BE2C (cell line): ENCODE measurements at regions not wholly inside any gene's neighbourhood (a gene's known extent, or its start where the extent isn't known, plus 50 kb on each side); places are given as distances from the start of the nearest gene placed in this dataset.

Experiments used
- DNase-seq: peaks from one replicate; pipeline ENCODE4 v3.0.0-alpha.2; 2020
- H3K27me3 ChIP-seq: fragments of 250-450 bp; sonication (Bioruptor Pico); 2 replicates; pipeline ENCODE4 v1.5.1; 2020; ENCODE audit warnings: mild to moderate bottlenecking
- H3K36me3 ChIP-seq: fragments of 250-450 bp; sonication (Bioruptor Pico); 2 replicates; pipeline ENCODE4 v1.5.1; 2020; ENCODE audit warnings: mild to moderate bottlenecking
- H3K4me1 ChIP-seq: fragments of 250-450 bp; sonication (Bioruptor Pico); 2 replicates; pipeline ENCODE4 v1.5.1; 2020
- H3K4me3 ChIP-seq: 2 replicates; pipeline ENCODE4 v1.5.1; 2011; ENCODE audit warnings: low read depth, low read length
- H3K9me3 ChIP-seq: fragments of 250-450 bp; sonication (Bioruptor Pico); 2 replicates; pipeline ENCODE4 v1.5.1; 2020
- CTCF ChIP-seq: IDR thresholded peaks from 2 replicates; pipeline ENCODE4 v1.5.1; 2012; ENCODE audit warnings: mild to moderate bottlenecking, low read depth, low read length

- no peak for DNase-seq
- no peak for TF ChIP-seq CTCF
- no peaks in the 10 kb centered on the region for H3K4me1 ChIP-seq
- H3K9me3 ChIP-seq = no peaks in the 10 kb centered on the region
- no peaks in the 10 kb centered on the region for H3K36me3 ChIP-seq
- H3K27me3 ChIP-seq = no peaks in the 10 kb centered on the region
- no peak overlapping the region for H3K4me3 ChIP-seq
Observed at GRCh38 chr9:79116709-79117108, 455.1 kb upstream of the TLE4 start.

- no peak for TF ChIP-seq CTCF
- no peak overlapping the region for H3K4me3 ChIP-seq
- H3K9me3 ChIP-seq = no peaks in the 10 kb centered on the region
- DNase-seq = no peak
- no peaks in the 10 kb centered on the region for H3K36me3 ChIP-seq
- H3K4me1 ChIP-seq = no peaks in the 10 kb centered on the region
- no peaks in the 10 kb centered on the region for H3K27me3 ChIP-seq
Observed at GRCh38 chr9:79120533-79120932, 451.2 kb upstream of the TLE4 start.

- no peaks in the 10 kb centered on the region for H3K4me1 ChIP-seq
- no peak overlapping the region for H3K4me3 ChIP-seq
- H3K27me3 ChIP-seq = no peaks in the 10 kb centered on the region
- DNase-seq = no peak
- TF ChIP-seq CTCF = no peak
- H3K36me3 ChIP-seq = no peaks in the 10 kb centered on the region
- no peaks in the 10 kb centered on the region for H3K9me3 ChIP-seq
Observed at GRCh38 chr9:79120941-79121340, 450.8 kb upstream of the TLE4 start.

- H3K27me3 ChIP-seq = no peaks in the 10 kb centered on the region
Observed at GRCh38 chr9:79123415-79123814, 448.4 kb upstream of the TLE4 start.

GRCh38 chr9:79127661-79128060, 444.1 kb upstream of the TLE4 start:
- Histone ChIP-seq H3K4me1 (peaks cover 9% of the 10 kb centered on the region), H3K27me3 (no peaks in the 10 kb centered on the region), H3K36me3 (no peaks in the 10 kb centered on the region), H3K4me3 (no peak overlapping the region), H3K9me3 (no peaks in the 10 kb centered on the region)
- no peak for DNase-seq
- no peak for TF ChIP-seq CTCF

More at GRCh38 chr9:79123415-79123814, 448.4 kb upstream of the TLE4 start:
- Histone ChIP-seq H3K4me3 (no peak overlapping the region), H3K4me1 (no peaks in the 10 kb centered on the region; the same call in 1 of the 2 replicates), H3K9me3 (no peaks in the 10 kb centered on the region), H3K36me3 (no peaks in the 10 kb centered on the region)
- no peak for DNase-seq
- no peak for TF ChIP-seq CTCF

GRCh38 chr9:79129865-79130480, 441.8 kb upstream of the TLE4 start:
- H3K27me3 ChIP-seq = no peaks in the 10 kb centered on the region
- H3K4me1 ChIP-seq = peaks cover 9% of the 10 kb centered on the region
- peak; percentile 98 for TF ChIP-seq CTCF
- peak; percentile 75 for DNase-seq
- H3K36me3 ChIP-seq = no peaks in the 10 kb centered on the region
- H3K4me3 ChIP-seq = no peak overlapping the region
- no peaks in the 10 kb centered on the region for H3K9me3 ChIP-seq
